BLaER1 (cell line): ENCODE measurements at regions not wholly inside any gene's neighbourhood (a gene's known extent, or its start where the extent isn't known, plus 50 kb on each side); places are given as distances from the start of the nearest gene placed in this dataset.
A peak's percentile ranks its signal among the peaks of the same experiment; 100 is the strongest.

ENCODE experiments used
- H3K27ac ChIP-seq: shearing (Covaris generic); formaldehyde crosslinking; 2 replicates; pipeline ENCODE4 v1.8.1; 2022
- H3K27me3 ChIP-seq: shearing (Covaris generic); formaldehyde crosslinking; 2 replicates; pipeline ENCODE4 v1.8.1; 2022
- H3K36me3 ChIP-seq: shearing (Covaris generic); formaldehyde crosslinking; 2 replicates; pipeline ENCODE4 v1.8.1; 2022
- H3K4me1 ChIP-seq: shearing (Covaris generic); formaldehyde crosslinking; 2 replicates; pipeline ENCODE4 v1.8.1; 2022
- H3K4me2 ChIP-seq: shearing (Covaris generic); formaldehyde crosslinking; 2 replicates; pipeline ENCODE4 v1.8.1; 2022
- H3K4me3 ChIP-seq: shearing (Covaris generic); formaldehyde crosslinking; 2 replicates; pipeline ENCODE4 v1.8.1; 2022
- H3K9ac ChIP-seq: shearing (Covaris generic); formaldehyde crosslinking; 2 replicates; pipeline ENCODE4 v1.8.1; 2022
- H3K9me3 ChIP-seq: shearing (Covaris generic); formaldehyde crosslinking; 2 replicates; pipeline ENCODE4 v1.8.1; 2022
- H4K20me1 ChIP-seq: shearing (Covaris generic); formaldehyde crosslinking; 2 replicates; pipeline ENCODE4 v1.8.1; 2022
- Cebpa-rat ChIP-seq: shearing (Covaris generic); IDR thresholded peaks from 2 replicates; pipeline ENCODE4 v1.8.1; 2022

- Histone ChIP-seq H3K27ac (no peak overlapping the region), H3K4me2 (no peak overlapping the region), H3K27me3 (no peaks in the 10 kb centered on the region), H3K36me3 (no peaks in the 10 kb centered on the region), H3K9ac (no peak overlapping the region), H3K9me3 (no peaks in the 10 kb centered on the region), H3K4me3 (no peak overlapping the region), H3K4me1 (no peaks in the 10 kb centered on the region), H4K20me1 (no peaks in the 10 kb centered on the region)
- no peak for TF ChIP-seq Cebpa-rat
These were observed 162.4 kb downstream of the SCG2 start for GRCh38 chr2:223439786-223440185.

- Histone ChIP-seq H3K27me3 (no peaks in the 10 kb centered on the region), H3K4me1 (no peaks in the 10 kb centered on the region), H3K27ac (no peak overlapping the region), H4K20me1 (no peaks in the 10 kb centered on the region), H3K9ac (no peak overlapping the region), H3K4me2 (no peak overlapping the region), H3K9me3 (0 out of 2 replicates have a peak, but pooled peaks cover 7% of the 10 kb centered on the region), H3K36me3 (no peaks in the 10 kb centered on the region), H3K4me3 (no peak overlapping the region)
- no peak for TF ChIP-seq Cebpa-rat
These were observed 159.3 kb downstream of the SCG2 start for GRCh38 chr2:223442847-223443246.

GRCh38 chr2:223450246-223450645 is 151.9 kb downstream of the SCG2 start:
- no peak for TF ChIP-seq Cebpa-rat
- no peaks in the 10 kb centered on the region for H4K20me1 ChIP-seq
- no peaks in the 10 kb centered on the region for H3K36me3 ChIP-seq
- no peaks in the 10 kb centered on the region for H3K4me1 ChIP-seq
- no peak overlapping the region for H3K4me3 ChIP-seq
- H3K4me2 ChIP-seq: no peak overlapping the region
- H3K27me3 ChIP-seq: no peaks in the 10 kb centered on the region
- H3K27ac ChIP-seq: no peak overlapping the region
- peaks cover 46% of the 10 kb centered on the region for H3K9me3 ChIP-seq
- no peak overlapping the region for H3K9ac ChIP-seq

- no peaks in the 10 kb centered on the region for H3K27me3 ChIP-seq
- H4K20me1 ChIP-seq: no peaks in the 10 kb centered on the region
- no peak overlapping the region for H3K27ac ChIP-seq
- no peak for TF ChIP-seq Cebpa-rat
- peaks cover 7% of the 10 kb centered on the region for H3K4me1 ChIP-seq
- H3K36me3 ChIP-seq: no peaks in the 10 kb centered on the region
- H3K4me3 ChIP-seq: no peak overlapping the region
- peaks cover 11% of the 10 kb centered on the region for H3K9me3 ChIP-seq
- no peak overlapping the region for H3K9ac ChIP-seq
- no peak overlapping the region for H3K4me2 ChIP-seq
These were observed 144.9 kb downstream of the SCG2 start for GRCh38 chr2:223457301-223457700.

GRCh38 chr2:223459328-223459939 is 142.7 kb downstream of the SCG2 start:
- no peaks in the 10 kb centered on the region for H3K27me3 ChIP-seq
- no peak overlapping the region for H3K4me3 ChIP-seq
- no peak overlapping the region for H3K27ac ChIP-seq
- H4K20me1 ChIP-seq: no peaks in the 10 kb centered on the region
- no peak for TF ChIP-seq Cebpa-rat
- peaks cover 31% of the 10 kb centered on the region for H3K9me3 ChIP-seq
- no peaks in the 10 kb centered on the region for H3K36me3 ChIP-seq
- no peak overlapping the region for H3K4me2 ChIP-seq
- no peak overlapping the region for H3K9ac ChIP-seq
- H3K4me1 ChIP-seq: peaks cover 7% of the 10 kb centered on the region

- no peaks in the 10 kb centered on the region for H4K20me1 ChIP-seq
- no peak overlapping the region for H3K4me3 ChIP-seq
- no peak overlapping the region for H3K27ac ChIP-seq
- H3K9ac ChIP-seq: no peak overlapping the region
- no peaks in the 10 kb centered on the region for H3K36me3 ChIP-seq
- peaks cover 7% of the 10 kb centered on the region for H3K4me1 ChIP-seq
- no peak overlapping the region for H3K4me2 ChIP-seq
- no peak for TF ChIP-seq Cebpa-rat
- no peaks in the 10 kb centered on the region for H3K27me3 ChIP-seq
- peaks cover 39% of the 10 kb centered on the region for H3K9me3 ChIP-seq
These were observed 142.0 kb downstream of the SCG2 start for GRCh38 chr2:223460209-223460608.

GRCh38 chr2:223460774-223461211 is 141.4 kb downstream of the SCG2 start:
- Histone ChIP-seq H3K4me3 (no peak overlapping the region), H3K4me1 (peaks cover 10% of the 10 kb centered on the region), H3K27me3 (no peaks in the 10 kb centered on the region), H3K36me3 (no peaks in the 10 kb centered on the region), H4K20me1 (no peaks in the 10 kb centered on the region), H3K4me2 (peak overlapping the region; percentile 17; the same call in 1 of the 2 replicates), H3K9me3 (peaks cover 44% of the 10 kb centered on the region), H3K27ac (no peak overlapping the region), H3K9ac (no peak overlapping the region)
- TF ChIP-seq Cebpa-rat: no peak

- Histone ChIP-seq H3K4me1 (peaks cover 15% of the 10 kb centered on the region), H3K4me2 (no peak overlapping the region), H3K36me3 (no peaks in the 10 kb centered on the region)
These were observed 138.1 kb downstream of the SCG2 start for GRCh38 chr2:223464071-223464470.

GRCh38 chr2:223465793-223466192 is 136.4 kb downstream of the SCG2 start:
- peak; percentile 66; the same call in 1 of the 2 replicates for TF ChIP-seq Cebpa-rat
- no peaks in the 10 kb centered on the region for H3K27me3 ChIP-seq
- no peak overlapping the region for H3K27ac ChIP-seq
- peaks cover 60% of the 10 kb centered on the region for H3K9me3 ChIP-seq
- H3K4me2 ChIP-seq: no peak overlapping the region
- H3K4me3 ChIP-seq: no peak overlapping the region
- H3K9ac ChIP-seq: no peak overlapping the region
- H3K4me1 ChIP-seq: peaks cover 21% of the 10 kb centered on the region
- no peaks in the 10 kb centered on the region for H4K20me1 ChIP-seq
- H3K36me3 ChIP-seq: no peaks in the 10 kb centered on the region

More at GRCh38 chr2:223464071-223464470, 138.1 kb downstream of the SCG2 start:
- H3K4me3 ChIP-seq: no peak overlapping the region
- no peak for TF ChIP-seq Cebpa-rat
- H3K9me3 ChIP-seq: peaks cover 59% of the 10 kb centered on the region
- no peak overlapping the region for H3K9ac ChIP-seq
- H4K20me1 ChIP-seq: no peaks in the 10 kb centered on the region
- no peak overlapping the region for H3K27ac ChIP-seq
- no peaks in the 10 kb centered on the region for H3K27me3 ChIP-seq

- TF ChIP-seq Cebpa-rat: no peak
- no peaks in the 10 kb centered on the region for H3K36me3 ChIP-seq
- H3K4me3 ChIP-seq: no peak overlapping the region
- H3K27me3 ChIP-seq: no peaks in the 10 kb centered on the region
- no peak overlapping the region for H3K4me2 ChIP-seq
- H3K9me3 ChIP-seq: peaks cover 63% of the 10 kb centered on the region
- no peak overlapping the region for H3K9ac ChIP-seq
- no peaks in the 10 kb centered on the region for H4K20me1 ChIP-seq
- peaks cover 17% of the 10 kb centered on the region for H3K4me1 ChIP-seq
- H3K27ac ChIP-seq: no peak overlapping the region
These were observed 135.0 kb downstream of the SCG2 start for GRCh38 chr2:223467196-223467595.
